ENCODE measurements at regions not wholly inside any gene's neighbourhood (a gene's known extent, or its start where the extent isn't known, plus 50 kb on each side); places are given as distances from the start of the nearest gene placed in this dataset.
"Not testable (repeated sequence)": the region's sequence is repeated elsewhere in the genome, so short reads cannot be mapped to it uniquely, and the experiment has no call there.

- no peak for DNase-seq
Measured at GRCh38 chr1:60949154-60949825, 133.1 kb upstream of the NFIA start.

- DNase-seq: no peak
Measured at GRCh38 chr1:60948486-60948885, 133.9 kb upstream of the NFIA start.

GRCh38 chr1:60947367-60947766 lies 135.0 kb upstream of the NFIA start:
- DNase-seq: no peak

GRCh38 chr1:60942896-60943638 lies 139.3 kb upstream of the NFIA start:
- no peak for DNase-seq

DNA sequence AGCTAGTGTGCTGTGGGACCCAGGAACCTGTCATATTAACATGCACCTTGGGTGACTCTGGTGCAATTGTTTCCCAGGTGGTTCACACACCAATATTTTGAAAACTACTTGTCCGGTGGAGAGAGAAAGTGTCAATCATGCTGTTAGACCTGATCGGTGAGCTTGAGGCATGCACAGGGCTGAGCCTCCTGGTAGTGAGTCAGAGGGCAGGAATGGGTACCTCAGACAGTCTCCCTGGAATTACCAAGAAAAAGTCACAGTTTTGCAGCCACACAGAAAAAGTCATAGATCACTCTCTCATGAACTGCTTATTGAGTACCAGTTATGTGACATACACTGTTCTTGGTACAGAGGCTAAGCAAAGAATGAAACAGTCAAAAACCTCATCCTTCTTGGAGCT lies 140.1 kb upstream of the NFIA start:
- peak; percentile 12 for DNase-seq

DNA sequence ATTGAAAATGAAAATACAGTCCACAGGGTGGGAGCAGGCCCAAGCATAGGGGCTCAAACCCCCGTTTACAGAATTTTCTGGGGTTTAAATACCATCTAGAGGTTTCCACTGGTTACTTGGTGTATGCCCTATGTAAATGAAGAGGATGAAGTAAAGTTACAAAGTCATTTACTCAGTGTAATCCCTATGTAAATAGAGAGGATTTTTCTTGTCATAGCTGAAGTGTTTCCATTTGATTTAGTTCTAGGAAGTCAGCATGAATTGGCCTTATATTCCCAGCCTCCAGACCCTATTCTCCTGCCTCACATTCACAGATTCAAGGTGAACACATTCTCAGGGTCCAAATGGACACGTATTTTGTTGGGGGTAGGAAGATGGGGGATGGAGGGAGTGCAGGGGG lies 141.7 kb upstream of the NFIA start:
- DNase-seq: not testable (repeated sequence)

GRCh38 chr1:60937720-60938119 lies 144.6 kb upstream of the NFIA start:
- no peak for DNase-seq

- no peak for DNase-seq
Measured at GRCh38 chr1:60936591-60937342, 145.6 kb upstream of the NFIA start.

DNA sequence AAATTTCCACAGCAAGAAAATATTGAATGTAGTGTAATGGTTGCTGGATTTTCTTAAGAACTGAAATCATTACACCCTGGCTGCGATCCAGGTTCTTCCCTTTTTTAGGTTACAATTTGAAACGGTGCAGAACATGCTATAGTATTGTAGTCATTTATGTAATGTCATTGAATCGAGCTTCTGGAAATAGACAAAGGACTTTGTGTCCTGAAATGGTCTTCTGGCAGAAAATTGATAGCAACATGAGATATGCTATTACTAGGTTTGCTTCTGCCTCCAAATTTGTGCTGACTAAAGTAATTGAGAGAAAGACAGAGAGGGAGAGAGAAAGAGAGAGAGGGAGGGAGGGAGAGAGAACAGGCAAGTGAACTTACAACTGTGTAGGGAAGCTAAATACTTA lies 146.2 kb upstream of the NFIA start:
- peak; percentile 18 for DNase-seq

DNA sequence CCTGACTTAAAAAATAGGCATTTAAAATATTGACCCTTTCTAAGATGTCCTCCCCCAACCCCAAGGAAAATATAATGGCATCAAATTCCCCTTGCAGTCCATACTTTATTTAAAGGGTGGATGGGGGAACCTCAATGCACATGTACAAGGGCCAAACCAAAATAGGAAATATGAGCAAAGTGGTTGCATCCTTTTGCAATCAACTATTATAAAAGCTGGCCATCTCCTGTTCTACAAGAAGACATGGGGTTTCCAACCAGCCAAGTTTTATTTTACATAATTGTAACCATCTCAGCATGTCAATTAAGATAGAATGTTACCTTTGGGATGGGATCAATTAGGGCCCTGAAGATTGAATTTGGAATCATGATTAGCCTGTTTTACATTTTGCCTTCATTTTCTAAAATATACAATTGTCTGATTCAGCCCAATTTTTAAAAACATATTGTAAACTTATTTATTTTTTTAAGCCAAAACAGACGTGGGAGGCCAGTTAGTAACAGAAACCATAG lies 146.7 kb upstream of the NFIA start:
- no peak for DNase-seq

- DNase-seq: no peak
Measured at GRCh38 chr1:60930130-60930529, 152.2 kb upstream of the NFIA start.

GRCh38 chr1:60924964-60925798 lies 157.2 kb upstream of the NFIA start:
- no peak for DNase-seq

- DNase-seq: no peak
Measured at GRCh38 chr1:60924165-60924564, 158.2 kb upstream of the NFIA start.

DNA sequence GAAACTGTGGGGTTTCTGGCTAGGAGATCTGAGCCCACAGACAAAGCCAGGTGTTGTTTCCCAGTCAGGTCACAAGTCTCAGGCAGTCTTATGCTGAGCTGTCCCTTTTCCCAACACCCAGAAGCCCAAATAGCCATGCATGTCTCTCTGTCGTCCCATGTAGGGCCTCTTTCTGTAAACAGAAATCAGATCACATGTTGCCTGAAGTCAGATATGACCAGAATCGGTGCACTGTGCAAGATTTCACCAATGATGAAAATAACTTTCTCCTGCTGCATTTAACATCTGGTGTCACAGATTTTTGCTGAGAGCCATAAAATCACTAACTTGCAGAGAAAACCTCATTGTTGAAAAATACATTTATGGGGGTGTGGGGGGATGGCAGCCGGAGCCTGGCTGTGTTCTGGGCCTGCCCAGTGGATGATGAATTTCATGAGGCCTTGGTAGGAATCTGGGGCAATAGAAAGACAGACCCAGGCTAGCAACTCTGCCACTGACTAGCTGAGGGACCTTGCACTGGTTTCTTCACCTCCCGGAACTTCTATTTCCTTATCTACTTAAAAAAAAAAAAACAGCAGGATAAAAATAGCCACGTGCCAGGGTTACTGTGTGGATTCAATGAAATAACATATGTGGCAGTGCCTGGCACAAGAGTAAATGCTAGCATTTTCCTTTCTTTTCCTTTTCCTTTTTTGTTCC lies 158.8 kb upstream of the NFIA start:
- DNase-seq: no peak

DNA sequence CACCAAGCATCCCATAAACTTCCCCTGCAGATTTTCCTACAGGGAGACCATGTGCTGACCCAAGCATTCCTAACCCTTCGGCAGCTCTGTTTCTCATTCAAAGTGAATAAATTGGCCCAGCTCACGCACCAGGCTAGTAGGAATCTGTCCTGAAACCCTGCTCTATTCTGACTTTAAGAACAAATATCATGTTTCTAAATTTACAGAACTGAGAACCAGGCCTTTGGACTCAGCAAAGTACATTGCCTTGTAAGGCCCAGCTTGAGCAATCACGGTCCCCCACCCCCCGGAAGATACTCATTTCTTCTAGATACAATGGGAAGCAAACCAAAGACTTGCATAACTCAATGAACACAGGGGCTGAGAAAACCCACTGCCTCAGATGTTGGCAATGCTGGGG lies 160.1 kb upstream of the NFIA start:
- DNase-seq: no peak

- DNase-seq: no peak
Measured at GRCh38 chr1:60921175-60921574, 161.2 kb upstream of the NFIA start.

DNA sequence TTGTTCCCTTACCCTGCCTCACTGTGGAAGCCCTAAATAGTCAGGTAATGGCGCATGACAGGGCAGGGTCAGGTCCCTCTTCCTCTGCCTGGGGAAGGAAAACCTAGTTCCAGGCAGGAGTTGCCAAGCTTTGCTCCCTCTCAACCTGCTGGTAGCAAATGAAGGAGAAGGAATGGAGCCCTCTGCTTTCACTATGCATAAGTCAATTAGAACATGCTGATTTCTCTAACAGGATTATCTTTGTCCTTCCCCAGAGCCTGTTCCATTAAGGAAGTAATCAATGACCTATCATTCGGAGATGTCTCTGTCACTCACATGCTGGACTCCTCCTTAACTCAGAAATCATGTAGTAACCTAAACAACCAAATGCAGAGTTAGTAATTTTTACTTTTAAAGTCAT lies 161.8 kb upstream of the NFIA start:
- DNase-seq: no peak

DNA sequence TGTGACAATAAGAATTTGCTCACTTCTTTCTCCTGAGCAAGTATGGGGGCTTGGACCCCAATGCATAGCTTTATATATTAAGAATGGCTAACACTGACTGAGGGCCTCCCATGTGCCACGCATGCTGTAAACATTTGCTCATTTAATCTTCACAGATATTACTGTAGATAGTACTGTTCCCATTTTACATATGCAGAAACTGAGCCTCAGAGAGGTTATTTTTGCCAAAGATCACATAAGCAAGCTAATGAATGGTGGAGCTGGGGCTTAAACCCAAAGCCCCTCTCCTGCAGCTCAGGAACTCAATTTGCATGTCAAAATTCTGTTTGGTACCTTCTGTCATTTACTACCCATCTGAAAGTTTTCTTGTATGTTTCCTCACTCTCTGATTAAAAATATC lies 163.5 kb upstream of the NFIA start:
- no peak for DNase-seq

DNA sequence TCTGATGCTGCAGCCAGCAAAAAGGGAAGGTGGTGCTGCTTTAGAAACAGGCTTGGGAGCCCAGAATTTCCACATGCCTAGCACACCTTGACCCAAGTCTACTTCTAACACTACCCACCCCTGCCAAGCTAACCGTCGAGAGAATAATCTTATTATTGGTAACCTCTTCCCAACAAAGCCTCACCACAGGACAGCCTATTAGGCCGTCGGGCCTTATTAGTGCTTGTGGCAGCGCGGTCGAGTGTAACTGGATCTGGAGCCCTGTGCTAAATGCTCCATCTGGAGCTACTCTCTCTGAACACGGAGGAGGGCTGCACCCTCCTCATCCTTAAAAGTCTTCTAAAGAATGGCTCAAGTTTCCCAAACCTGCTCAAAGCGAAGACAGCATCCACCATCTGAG lies 165.5 kb upstream of the NFIA start:
- DNase-seq: no peak

DNA sequence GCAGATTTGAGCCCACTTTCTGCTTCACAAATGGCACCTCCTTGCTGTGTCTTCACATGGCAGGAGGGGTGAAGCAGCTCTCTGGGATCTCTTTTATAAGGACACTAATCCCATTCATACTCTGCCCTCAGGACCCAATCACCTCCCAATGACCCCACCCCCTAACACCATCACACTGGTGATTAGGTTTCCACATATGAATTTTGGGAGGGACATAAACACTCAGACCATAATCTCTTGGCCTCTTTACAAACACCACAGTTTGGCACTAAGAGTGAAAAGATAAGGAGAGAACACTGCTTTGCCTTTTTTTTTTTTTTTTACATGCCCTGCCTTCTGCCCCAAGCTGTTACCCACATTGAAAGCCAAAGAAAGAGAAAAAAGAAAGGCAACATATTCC lies 166.2 kb upstream of the NFIA start:
- no peak for DNase-seq

DNA sequence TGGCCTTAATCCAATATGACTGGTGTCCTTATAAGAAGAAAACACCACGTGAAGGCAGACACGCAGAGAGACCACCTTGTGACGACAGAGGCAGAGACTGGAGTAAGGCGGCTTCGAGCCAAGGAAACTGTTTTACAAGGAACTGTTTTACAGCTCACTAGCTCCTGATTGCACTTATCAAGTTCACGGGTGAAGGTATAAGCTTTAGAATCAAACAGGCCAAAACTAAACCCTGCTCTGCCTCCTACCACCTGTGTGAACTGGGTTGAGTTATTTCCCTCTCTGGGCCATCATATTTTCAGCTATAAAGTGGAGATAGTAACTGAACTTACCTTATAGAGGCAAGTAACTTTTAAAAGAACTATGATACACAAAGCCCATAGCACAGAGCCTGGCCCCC lies 166.9 kb upstream of the NFIA start:
- DNase-seq: no peak

DNA sequence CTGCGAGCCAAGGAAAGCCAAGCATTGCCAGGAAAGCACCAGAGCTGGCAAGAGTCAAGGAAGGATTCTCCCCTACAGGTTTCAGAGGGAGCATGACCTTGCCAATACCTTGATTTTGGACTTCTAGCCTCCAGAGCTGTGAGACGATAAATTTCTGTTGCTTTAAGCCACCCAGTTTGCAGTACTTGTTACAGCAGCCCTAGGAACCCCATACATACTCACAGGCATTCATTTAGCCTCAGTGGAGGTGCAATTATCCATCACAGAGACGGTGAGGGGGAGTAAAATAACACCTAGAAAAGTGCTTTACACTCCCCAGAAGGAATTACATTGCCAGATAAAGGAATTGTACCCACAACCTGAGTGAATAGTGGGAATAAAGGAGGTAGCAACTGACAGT lies 167.4 kb upstream of the NFIA start:
- DNase-seq: no peak
